DMS79 (cell line): ENCODE measurements at regions not wholly inside any gene's neighbourhood (a gene's known extent, or its start where the extent isn't known, plus 50 kb on each side); places are given as distances from the start of the nearest gene placed in this dataset.

ENCODE experiments used
- DNase-seq: peaks from one replicate; lab custom pipeline; 2025; lab: John Stamatoyannopoulos, UW

- DNase-seq = no peak
These were observed 249.2 kb upstream of the MARCKS start for GRCh38 chr6:113607821-113608545.

GRCh38 chr6:113610377-113610988, 246.7 kb upstream of the MARCKS start:
- no peak for DNase-seq

- no peak for DNase-seq
These were observed 240.4 kb upstream of the MARCKS start for GRCh38 chr6:113616701-113617274.

GRCh38 chr6:113619077-113619476, 238.1 kb upstream of the MARCKS start:
- DNase-seq = no peak

GRCh38 chr6:113620386-113620785, 236.8 kb upstream of the MARCKS start:
- no peak for DNase-seq

GRCh38 chr6:113622254-113622653, 234.9 kb upstream of the MARCKS start:
- DNase-seq = no peak

GRCh38 chr6:113623129-113623528, 234.0 kb upstream of the MARCKS start:
- no peak for DNase-seq

GRCh38 chr6:113625850-113626249, 231.3 kb upstream of the MARCKS start:
- DNase-seq = no peak

- no peak for DNase-seq
These were observed 230.7 kb upstream of the MARCKS start for GRCh38 chr6:113626475-113626874.

GRCh38 chr6:113627480-113627879, 229.7 kb upstream of the MARCKS start:
- DNase-seq = no peak

- no peak for DNase-seq
These were observed 227.9 kb upstream of the MARCKS start for GRCh38 chr6:113629256-113629655.

GRCh38 chr6:113629975-113630737, 227.0 kb upstream of the MARCKS start:
- no peak for DNase-seq

- DNase-seq = no peak
These were observed 226.2 kb upstream of the MARCKS start for GRCh38 chr6:113630738-113631535.

- DNase-seq = no peak
These were observed 225.5 kb upstream of the MARCKS start for GRCh38 chr6:113631666-113632065.

GRCh38 chr6:113632220-113632864, 224.8 kb upstream of the MARCKS start:
- no peak for DNase-seq

- DNase-seq = no peak
These were observed 223.5 kb upstream of the MARCKS start for GRCh38 chr6:113633638-113634037.

- DNase-seq = no peak
These were observed 222.6 kb upstream of the MARCKS start for GRCh38 chr6:113634352-113635163.

GRCh38 chr6:113635222-113635986, 221.7 kb upstream of the MARCKS start:
- DNase-seq = no peak

- DNase-seq = no peak
These were observed 220.8 kb upstream of the MARCKS start for GRCh38 chr6:113636357-113636824.

GRCh38 chr6:113640051-113640450, 217.1 kb upstream of the MARCKS start:
- no peak for DNase-seq
